IMR-90 (cell line): ENCODE measurements at regions not wholly inside any gene's neighbourhood (a gene's known extent, or its start where the extent isn't known, plus 50 kb on each side); places are given as distances from the start of the nearest gene placed in this dataset.

Source experiments
- ATAC-seq: fragments of 200-7000 bp; cut with Tn5 transposase; 2 replicates; pipeline ENCODE4 v1.9.1; 2020; ENCODE audit warnings: low read depth, mild to moderate bottlenecking, moderate library complexity
- BruUV-seq: library from RNA; stranded (reverse); fragments of 400-500 nt; replicated peaks from 2 replicates; lab custom pipeline; 2021; lab: Mats Ljungman, UMichigan
- CTCF ChIA-PET: fragments of 300-600 bp; formaldehyde crosslinking; extraction: SDS; loops from one replicate; lab custom pipeline; 2021; ENCODE audit warnings: antibody characterized with exemption; lab: Yijun Ruan, JAX
- POLR2A ChIA-PET: fragments of 300-600 bp; sonication (Branson Sonifier 250); formaldehyde crosslinking; loops from one replicate; lab custom pipeline; 2022; ENCODE audit warnings: antibody characterized with exemption; ENCODE audit not compliant: unreplicated experiment; lab: Charles Lee
- DNase-seq: peaks from one replicate; pipeline ENCODE4 v3.0.0; 2013
- H2AFZ ChIP-seq: replicated peaks from 2 replicates; pipeline ENCODE3; 2013; ENCODE audit warnings: low read length, mild to moderate bottlenecking; ENCODE audit not compliant: poor library complexity
- H2AK5ac ChIP-seq: 2 replicates; pipeline ENCODE4 v1.6.1; 2013; ENCODE audit warnings: low read depth, low read length, inconsistent platforms
- H2AK9ac ChIP-seq: replicated peaks from 2 replicates; pipeline ENCODE3; 2013; ENCODE audit warnings: mild to moderate bottlenecking, low read depth, low read length, moderate library complexity; ENCODE audit not compliant: poor library complexity
- H2BK120ac ChIP-seq: 2 replicates; pipeline ENCODE4 v1.6.1; 2013; ENCODE audit warnings: low read depth, low read length, inconsistent platforms
- H2BK15ac ChIP-seq: 3 replicates; pipeline ENCODE4 v1.6.1; 2013; ENCODE audit warnings: low read depth, low read length, inconsistent platforms
- H2BK20ac ChIP-seq: 2 replicates; pipeline ENCODE4 v1.6.1; 2013; ENCODE audit warnings: low read depth, mild to moderate bottlenecking, inconsistent platforms, low read length, moderate library complexity
- H2BK5ac ChIP-seq: 2 replicates; pipeline ENCODE4 v1.6.1; 2013; ENCODE audit warnings: mild to moderate bottlenecking, low read depth, low read length, inconsistent platforms; ENCODE audit not compliant: poor library complexity, severe bottlenecking
- H3K14ac ChIP-seq: replicated peaks from 2 replicates; pipeline ENCODE4 v1.6.1; 2013; ENCODE audit warnings: low read depth, low read length, inconsistent platforms
- H3K18ac ChIP-seq: 2 replicates; pipeline ENCODE4 v1.6.1; 2013; ENCODE audit warnings: low read depth, low read length, control low read depth
- H3K23ac ChIP-seq: 2 replicates; pipeline ENCODE4 v1.6.1; 2013; ENCODE audit warnings: low read depth, low read length, inconsistent platforms
- H3K27ac ChIP-seq: 2 replicates; pipeline ENCODE4 v1.5.1; 2013; ENCODE audit warnings: mild to moderate bottlenecking, control low read depth, low read length; ENCODE audit not compliant: insufficient read depth
- H3K27me3 ChIP-seq: 2 replicates; pipeline ENCODE4 v1.6.1; 2013; ENCODE audit warnings: low read length; ENCODE audit not compliant: control insufficient read depth, insufficient read depth
- H3K36me3 ChIP-seq: 2 replicates; pipeline ENCODE4 v1.6.1; 2013; ENCODE audit warnings: low read length, mixed read lengths; ENCODE audit not compliant: control insufficient read depth, insufficient read depth
- H3K4ac ChIP-seq: 2 replicates; pipeline ENCODE4 v1.6.1; 2013; ENCODE audit warnings: low read depth, low read length, inconsistent platforms
- H3K4me1 ChIP-seq: 2 replicates; pipeline ENCODE4 v1.6.1; 2013; ENCODE audit warnings: low read length, mixed read lengths; ENCODE audit not compliant: control insufficient read depth, insufficient read depth
- H3K4me2 ChIP-seq: 2 replicates; pipeline ENCODE4 v1.6.1; 2013; ENCODE audit warnings: low read depth, mild to moderate bottlenecking, control low read depth, low read length, moderate library complexity
- H3K4me3 ChIP-seq: 2 replicates; pipeline ENCODE4 v1.5.1; 2013; ENCODE audit warnings: low read depth, mild to moderate bottlenecking, control low read depth, low read length, moderate library complexity; ENCODE audit not compliant: insufficient read depth
- H3K56ac ChIP-seq: 2 replicates; pipeline ENCODE4 v1.6.1; 2013; ENCODE audit warnings: low read length, inconsistent platforms; ENCODE audit not compliant: insufficient read depth; ENCODE audit errors: extremely low read depth
- H3K79me1 ChIP-seq, 2 experiments: 2 replicates each; pipeline ENCODE4 v1.6.1; 2013; ENCODE audit warnings: low read length in 2 of 2, inconsistent platforms in 1 of 2, low read depth in 1 of 2
- H3K9ac ChIP-seq: 2 replicates; pipeline ENCODE4 v1.6.1; 2013; ENCODE audit warnings: low read depth, low read length, control low read depth
- H3K9me1 ChIP-seq: 2 replicates; pipeline ENCODE4 v1.6.1; 2013; ENCODE audit warnings: low read length, inconsistent platforms; ENCODE audit not compliant: insufficient read depth
- H3K9me3 ChIP-seq: 2 replicates; pipeline ENCODE4 v1.6.1; 2013; ENCODE audit warnings: low read length; ENCODE audit not compliant: control insufficient read depth, insufficient read depth
- H4K20me1 ChIP-seq: 2 replicates; pipeline ENCODE4 v1.6.1; 2013; ENCODE audit warnings: low read length, inconsistent platforms; ENCODE audit not compliant: insufficient read depth
- H4K5ac ChIP-seq: 2 replicates; pipeline ENCODE4 v1.6.1; 2013; ENCODE audit warnings: mild to moderate bottlenecking, low read depth, low read length, control low read depth
- H4K8ac ChIP-seq, 2 experiments: 2 replicates each; pipeline ENCODE4 v1.6.1; 2013; ENCODE audit warnings: low read depth in 2 of 2, low read length in 2 of 2, control low read depth in 1 of 2, inconsistent platforms in 1 of 2
- H4K91ac ChIP-seq: 2 replicates; pipeline ENCODE4 v1.6.1; 2013; ENCODE audit warnings: low read depth, low read length, inconsistent platforms; ENCODE audit not compliant: insufficient read depth
- BHLHE40 ChIP-seq: fragments of 150-350 bp; IDR thresholded peaks from 2 replicates; pipeline ENCODE4 v1.6.1; 2016; ENCODE audit warnings: mild to moderate bottlenecking, low read depth, low read length
- CEBPB ChIP-seq: IDR thresholded peaks from 2 replicates; pipeline ENCODE4 v1.6.1; 2012; ENCODE audit warnings: low read depth, low read length, improper control_type of control experiment
- CHD1 ChIP-seq: IDR thresholded peaks from 2 replicates; pipeline ENCODE4 v1.6.1; 2012; ENCODE audit warnings: low read depth, low read length, improper control_type of control experiment
- FOS ChIP-seq: fragments of 150-350 bp; IDR thresholded peaks from 2 replicates; pipeline ENCODE4 v1.6.1; 2016; ENCODE audit warnings: low read depth, low read length
- MAFK ChIP-seq: IDR thresholded peaks from 2 replicates; pipeline ENCODE4 v1.6.1; 2012; ENCODE audit warnings: low read depth, low read length, improper control_type of control experiment
- MAZ ChIP-seq: IDR thresholded peaks from 2 replicates; pipeline ENCODE4 v1.6.1; 2012; ENCODE audit warnings: low read depth, mild to moderate bottlenecking, low read length, improper control_type of control experiment, moderate library complexity, borderline replicate concordance
- MXI1 ChIP-seq: IDR thresholded peaks from 2 replicates; pipeline ENCODE4 v1.6.1; 2012; ENCODE audit warnings: low read depth, mild to moderate bottlenecking, low read length, moderate library complexity, borderline replicate concordance
- NFE2L2 ChIP-seq: fragments of 150-350 bp; IDR thresholded peaks from 2 replicates; pipeline ENCODE4 v1.6.1; 2016; ENCODE audit warnings: low read depth, mild to moderate bottlenecking, low read length
- POLR2A ChIP-seq: IDR thresholded peaks from 2 replicates; pipeline ENCODE4 v1.6.1; 2012; ENCODE audit warnings: mild to moderate bottlenecking, low read depth, low read length
- RCOR1 ChIP-seq: IDR thresholded peaks from 2 replicates; pipeline ENCODE4 v1.6.1; 2012; ENCODE audit warnings: mild to moderate bottlenecking, low read length, improper control_type of control experiment; ENCODE audit not compliant: insufficient replicate concordance
- RFX5 ChIP-seq: IDR thresholded peaks from 2 replicates; pipeline ENCODE4 v1.8.0; 2012; ENCODE audit warnings: low read depth, mild to moderate bottlenecking, low read length, moderate library complexity
- SMC3 ChIP-seq: fragments of 150-350 bp; IDR thresholded peaks from 2 replicates; pipeline ENCODE4 v1.6.1; 2016; ENCODE audit warnings: low read depth, mild to moderate bottlenecking, antibody characterized with exemption, low read length, moderate library complexity
- WGBS, 2 experiments: methylation state at CpG; one replicate each; pipeline versions ENCODE4 v1.1.5 to v1.1.7; 2013; ENCODE audit warnings: missing lambda C conversion rate in 2 of 2; ENCODE audit not compliant: insufficient read length in 1 of 2; ENCODE audit errors: extremely low coverage in 2 of 2; 5-methylcytosine and 5-hydroxymethylcytosine counted together
- dilution Hi-C: fragments of 300-500 bp; cut with HindIII; formaldehyde crosslinking; loops from one replicate; pipeline ENCODE4 v1.14.3; 2018; ENCODE audit warnings: low sequenced_read_pairs; ENCODE audit not compliant: unreplicated experiment
- in situ Hi-C: fragments of 300-500 bp; cut with MboI; formaldehyde crosslinking; loops from 3 replicates; pipeline ENCODE4 v1.14.3; 2019; ENCODE audit warnings: low sequenced_read_pairs, inconsistent platforms, mixed read lengths
- intact Hi-C: fragments of 100-400 bp; cut with micrococcal nuclease; formaldehyde crosslinking; loops from 2 replicates; pipeline ENCODE4 v1.10.0; 2022
- TF ChIP-seq, protein P1 (sequence below): conservative IDR thresholded peaks from 2 replicates; pipeline ENCODE4 v1.5.1; 2012; ENCODE audit warnings: mild to moderate bottlenecking, low read depth, low read length, improper control_type of control experiment
- TF ChIP-seq, protein P2 (sequence below): fragments of 150-350 bp; IDR thresholded peaks from 2 replicates; pipeline ENCODE4 v1.6.1; 2016; ENCODE audit warnings: low read depth, mild to moderate bottlenecking, low read length, moderate library complexity, borderline replicate concordance
- TF ChIP-seq, protein P3 (sequence below): fragments of 150-350 bp; IDR thresholded peaks from 2 replicates; pipeline ENCODE4 v1.6.1; 2017; ENCODE audit warnings: mild to moderate bottlenecking, antibody characterized with exemption, low read length, low read depth

DNA sequence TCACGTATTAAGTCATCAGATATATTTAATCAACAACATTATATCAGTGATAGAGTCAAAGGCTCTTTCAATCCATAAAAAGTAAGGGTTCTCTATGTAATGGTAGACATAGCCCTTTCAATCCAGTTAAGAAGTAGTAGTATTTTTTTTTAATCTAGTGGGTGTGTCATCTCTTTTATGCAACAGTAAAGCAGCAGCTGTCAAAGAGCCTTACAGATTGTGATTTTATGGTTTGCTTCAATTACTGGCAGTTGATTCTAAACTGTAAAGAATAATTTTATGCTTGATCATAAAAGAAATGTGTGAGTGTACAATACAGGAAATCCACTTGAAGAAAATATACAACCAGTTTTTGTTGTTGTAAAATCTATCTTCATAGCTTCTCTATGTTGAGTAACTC lies 902.6 kb upstream of the MBL2 start:
- H3K9me3 ChIP-seq = no peaks in the 10 kb centered on the region
- no peak overlapping the region for H3K18ac ChIP-seq
- no peak overlapping the region for H2BK120ac ChIP-seq
- H4K5ac ChIP-seq = no peak overlapping the region
- WGBS, 2 experiments = no CpG with 5 or more reads among the region's 1 CpG
- H3K4me1 ChIP-seq = no peaks in the 10 kb centered on the region
- dilution Hi-C loops (no loop called here), in situ Hi-C loops (no loop called here), intact Hi-C loops (no loop called here)
- no peaks in the 10 kb centered on the region for H4K20me1 ChIP-seq
- no peak overlapping the region for H3K14ac ChIP-seq
- no TSS peak for BruUV-seq
- no peaks in the 10 kb centered on the region for H3K79me1 ChIP-seq
- no peak overlapping the region for H3K4me2 ChIP-seq
- ChIA-PET POLR2A (no interaction called here), CTCF (no interaction called here)
- DNase-seq (no peak), ATAC-seq (no peak)
- no peaks in the 10 kb centered on the region for H3K27me3 ChIP-seq
- no peak overlapping the region for H2AK5ac ChIP-seq
- H3K27ac ChIP-seq = no peak overlapping the region
- TF ChIP-seq, protein P1, sequence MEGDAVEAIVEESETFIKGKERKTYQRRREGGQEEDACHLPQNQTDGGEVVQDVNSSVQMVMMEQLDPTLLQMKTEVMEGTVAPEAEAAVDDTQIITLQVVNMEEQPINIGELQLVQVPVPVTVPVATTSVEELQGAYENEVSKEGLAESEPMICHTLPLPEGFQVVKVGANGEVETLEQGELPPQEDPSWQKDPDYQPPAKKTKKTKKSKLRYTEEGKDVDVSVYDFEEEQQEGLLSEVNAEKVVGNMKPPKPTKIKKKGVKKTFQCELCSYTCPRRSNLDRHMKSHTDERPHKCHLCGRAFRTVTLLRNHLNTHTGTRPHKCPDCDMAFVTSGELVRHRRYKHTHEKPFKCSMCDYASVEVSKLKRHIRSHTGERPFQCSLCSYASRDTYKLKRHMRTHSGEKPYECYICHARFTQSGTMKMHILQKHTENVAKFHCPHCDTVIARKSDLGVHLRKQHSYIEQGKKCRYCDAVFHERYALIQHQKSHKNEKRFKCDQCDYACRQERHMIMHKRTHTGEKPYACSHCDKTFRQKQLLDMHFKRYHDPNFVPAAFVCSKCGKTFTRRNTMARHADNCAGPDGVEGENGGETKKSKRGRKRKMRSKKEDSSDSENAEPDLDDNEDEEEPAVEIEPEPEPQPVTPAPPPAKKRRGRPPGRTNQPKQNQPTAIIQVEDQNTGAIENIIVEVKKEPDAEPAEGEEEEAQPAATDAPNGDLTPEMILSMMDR = no peak
- no peak for TF ChIP-seq RFX5
- no peak for TF ChIP-seq MAZ
- TF ChIP-seq RCOR1 = no peak
- TF ChIP-seq MAFK = no peak
- no peak for TF ChIP-seq CEBPB
- TF ChIP-seq SMC3 = no peak
- TF ChIP-seq, protein P2, sequence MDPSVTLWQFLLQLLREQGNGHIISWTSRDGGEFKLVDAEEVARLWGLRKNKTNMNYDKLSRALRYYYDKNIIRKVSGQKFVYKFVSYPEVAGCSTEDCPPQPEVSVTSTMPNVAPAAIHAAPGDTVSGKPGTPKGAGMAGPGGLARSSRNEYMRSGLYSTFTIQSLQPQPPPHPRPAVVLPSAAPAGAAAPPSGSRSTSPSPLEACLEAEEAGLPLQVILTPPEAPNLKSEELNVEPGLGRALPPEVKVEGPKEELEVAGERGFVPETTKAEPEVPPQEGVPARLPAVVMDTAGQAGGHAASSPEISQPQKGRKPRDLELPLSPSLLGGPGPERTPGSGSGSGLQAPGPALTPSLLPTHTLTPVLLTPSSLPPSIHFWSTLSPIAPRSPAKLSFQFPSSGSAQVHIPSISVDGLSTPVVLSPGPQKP = no peak
- TF ChIP-seq POLR2A = no peak
- TF ChIP-seq CHD1 = no peak
- no peak for TF ChIP-seq BHLHE40
- TF ChIP-seq NFE2L2 = no peak
- TF ChIP-seq FOS = no peak
- TF ChIP-seq MXI1 = no peak
- TF ChIP-seq, protein P3, sequence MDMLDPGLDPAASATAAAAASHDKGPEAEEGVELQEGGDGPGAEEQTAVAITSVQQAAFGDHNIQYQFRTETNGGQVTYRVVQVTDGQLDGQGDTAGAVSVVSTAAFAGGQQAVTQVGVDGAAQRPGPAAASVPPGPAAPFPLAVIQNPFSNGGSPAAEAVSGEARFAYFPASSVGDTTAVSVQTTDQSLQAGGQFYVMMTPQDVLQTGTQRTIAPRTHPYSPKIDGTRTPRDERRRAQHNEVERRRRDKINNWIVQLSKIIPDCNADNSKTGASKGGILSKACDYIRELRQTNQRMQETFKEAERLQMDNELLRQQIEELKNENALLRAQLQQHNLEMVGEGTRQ = no peak
- H2BK5ac ChIP-seq = no peak overlapping the region
- no peak overlapping the region for H3K4ac ChIP-seq
- H3K36me3 ChIP-seq = no peaks in the 10 kb centered on the region
- H2AK9ac ChIP-seq = no peak overlapping the region
- H2AFZ ChIP-seq = no peak overlapping the region
- no peaks in the 10 kb centered on the region for H3K9me1 ChIP-seq
- H3K4me3 ChIP-seq = no peak overlapping the region
- H3K56ac ChIP-seq = no peak overlapping the region
- H3K9ac ChIP-seq = no peak overlapping the region
- no peak overlapping the region for H2BK15ac ChIP-seq
- H2BK20ac ChIP-seq = no peak overlapping the region
- no peak overlapping the region for H3K23ac ChIP-seq
- H4K91ac ChIP-seq = no peak overlapping the region
- H4K8ac ChIP-seq = no peak overlapping the region
